ENCODE measurements at regions not wholly inside any gene's neighbourhood (a gene's known extent, or its start where the extent isn't known, plus 50 kb on each side); places are given as distances from the start of the nearest gene placed in this dataset.

DNA sequence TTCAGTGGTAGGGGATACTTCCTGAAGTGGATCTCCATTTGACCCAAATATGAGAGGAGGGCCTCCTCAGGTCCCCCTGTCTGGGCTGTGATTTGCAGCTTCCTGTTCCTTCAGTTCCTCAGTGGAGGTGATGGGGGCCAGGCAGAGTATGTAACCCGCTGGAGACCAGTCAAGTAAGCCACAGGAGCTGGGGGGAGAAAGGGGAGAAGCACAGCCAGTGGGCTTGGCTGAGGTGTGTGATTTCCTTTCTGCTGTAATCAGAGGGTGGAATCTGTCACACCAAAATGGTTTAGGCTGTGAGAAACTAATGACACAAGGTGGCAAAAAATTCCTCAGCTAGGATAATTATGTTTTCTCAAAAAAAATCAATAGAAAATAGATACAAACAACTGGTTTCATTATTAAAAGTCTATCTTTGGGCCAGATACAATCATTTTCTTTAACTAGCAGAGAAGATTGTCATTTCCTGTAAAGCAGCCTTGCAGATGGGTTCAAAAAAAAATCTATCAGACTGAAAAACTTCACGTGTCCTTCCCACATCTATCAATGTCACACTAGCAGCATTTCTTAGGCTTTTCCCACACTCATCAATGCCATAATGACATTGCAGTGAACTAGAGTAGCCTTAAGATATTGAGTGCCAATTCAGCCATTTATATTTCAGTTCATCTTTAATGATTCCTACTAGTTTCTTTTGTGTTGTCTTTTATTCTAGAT lies 1660.3 kb downstream of the EFNB2 start:
- Histone ChIP-seq H4K20me1 (replicated peaks; ENCODE audit: insufficient read depth) (no peaks in the 10 kb centered on the region), H3K4me1 (ENCODE audit: insufficient read depth) (no peaks in the 10 kb centered on the region), H3K79me2 (replicated peaks; ENCODE audit: insufficient read depth) (no peaks in the 10 kb centered on the region), H3K27ac (ENCODE audit: low read depth) (no peak overlapping the region), H3K9me2 (ENCODE audit: insufficient read depth) (no peaks in the 10 kb centered on the region), H3F3A (replicated peaks; ENCODE audit: low read depth) (no peaks in the 10 kb centered on the region), H3K36me3 (ENCODE audit: insufficient read depth) (no peaks in the 10 kb centered on the region), H3K4me3 (no peak overlapping the region), H3K27me3 (ENCODE audit: insufficient read depth) (no peaks in the 10 kb centered on the region), H2AFZ (0 out of 2 replicates have a peak overlapping the region, but pooled peaks have one; percentile 7), H3K4me2 (no peak overlapping the region)
- no peak for TF ChIP-seq STAT1 (IDR thresholded peaks at IDR 0.05; ENCODE audit: unreplicated experiment)
- DNase-seq (ENCODE audit: low spot score) (peak; percentile 14), ATAC-seq (no peak)
- 0 out of 3 replicates have a peak, but pooled peaks cover 3% of the 10 kb centered on the region for H3K4me1 Mint-ChIP-seq
- no peaks in the 10 kb centered on the region for H3K9me3 Mint-ChIP-seq
- H3K27ac Mint-ChIP-seq: no peak overlapping the region
- H3K36me3 Mint-ChIP-seq (ENCODE audit: low read depth): no peaks in the 10 kb centered on the region
- H3K27me3 Mint-ChIP-seq (ENCODE audit: insufficient read depth, low read depth, poor library complexity): peaks cover 4% of the 10 kb centered on the region
- H3K4me3 Mint-ChIP-seq: no peak overlapping the region

GRCh38 chr13:104872153-104872552 lies 1663.3 kb downstream of the EFNB2 start:
- no peaks in the 10 kb centered on the region; the same call in 2 of the 3 replicates for H3K9me3 Mint-ChIP-seq
- Histone ChIP-seq H3K27ac (ENCODE audit: low read depth) (no peak overlapping the region), H3K79me2 (replicated peaks; ENCODE audit: insufficient read depth) (no peaks in the 10 kb centered on the region), H3K4me1 (ENCODE audit: insufficient read depth) (no peaks in the 10 kb centered on the region), H2AFZ (no peak overlapping the region), H3F3A (replicated peaks; ENCODE audit: low read depth) (no peaks in the 10 kb centered on the region), H4K20me1 (replicated peaks; ENCODE audit: insufficient read depth) (no peaks in the 10 kb centered on the region), H3K4me2 (no peak overlapping the region), H3K9me2 (ENCODE audit: insufficient read depth) (no peaks in the 10 kb centered on the region), H3K4me3 (no peak overlapping the region), H3K36me3 (ENCODE audit: insufficient read depth) (no peaks in the 10 kb centered on the region), H3K27me3 (ENCODE audit: insufficient read depth) (no peaks in the 10 kb centered on the region)
- ATAC-seq (peak; percentile 71), DNase-seq (ENCODE audit: low spot score) (peak; percentile 3)
- H3K4me1 Mint-ChIP-seq: 0 out of 3 replicates have a peak, but pooled peaks cover 3% of the 10 kb centered on the region
- no peaks in the 10 kb centered on the region for H3K27me3 Mint-ChIP-seq (ENCODE audit: insufficient read depth, low read depth, poor library complexity)
- H3K36me3 Mint-ChIP-seq (ENCODE audit: low read depth): no peaks in the 10 kb centered on the region
- H3K4me3 Mint-ChIP-seq: no peak overlapping the region
- H3K27ac Mint-ChIP-seq: no peak overlapping the region
- no peak for TF ChIP-seq STAT1 (IDR thresholded peaks at IDR 0.05; ENCODE audit: unreplicated experiment)
- TF ChIP-seq, protein P1, sequence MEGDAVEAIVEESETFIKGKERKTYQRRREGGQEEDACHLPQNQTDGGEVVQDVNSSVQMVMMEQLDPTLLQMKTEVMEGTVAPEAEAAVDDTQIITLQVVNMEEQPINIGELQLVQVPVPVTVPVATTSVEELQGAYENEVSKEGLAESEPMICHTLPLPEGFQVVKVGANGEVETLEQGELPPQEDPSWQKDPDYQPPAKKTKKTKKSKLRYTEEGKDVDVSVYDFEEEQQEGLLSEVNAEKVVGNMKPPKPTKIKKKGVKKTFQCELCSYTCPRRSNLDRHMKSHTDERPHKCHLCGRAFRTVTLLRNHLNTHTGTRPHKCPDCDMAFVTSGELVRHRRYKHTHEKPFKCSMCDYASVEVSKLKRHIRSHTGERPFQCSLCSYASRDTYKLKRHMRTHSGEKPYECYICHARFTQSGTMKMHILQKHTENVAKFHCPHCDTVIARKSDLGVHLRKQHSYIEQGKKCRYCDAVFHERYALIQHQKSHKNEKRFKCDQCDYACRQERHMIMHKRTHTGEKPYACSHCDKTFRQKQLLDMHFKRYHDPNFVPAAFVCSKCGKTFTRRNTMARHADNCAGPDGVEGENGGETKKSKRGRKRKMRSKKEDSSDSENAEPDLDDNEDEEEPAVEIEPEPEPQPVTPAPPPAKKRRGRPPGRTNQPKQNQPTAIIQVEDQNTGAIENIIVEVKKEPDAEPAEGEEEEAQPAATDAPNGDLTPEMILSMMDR (conservative IDR thresholded peaks at IDR 0.05; ENCODE audit: low read depth in 2 of 2): no peak
- TF ChIP-seq EZH2 (IDR thresholded peaks at IDR 0.05; ENCODE audit: low read depth, unreplicated experiment): no peak
- no peak for TF ChIP-seq NANOG (IDR thresholded peaks at IDR 0.05; ENCODE audit: borderline replicate concordance)
- TF ChIP-seq, protein P2, sequence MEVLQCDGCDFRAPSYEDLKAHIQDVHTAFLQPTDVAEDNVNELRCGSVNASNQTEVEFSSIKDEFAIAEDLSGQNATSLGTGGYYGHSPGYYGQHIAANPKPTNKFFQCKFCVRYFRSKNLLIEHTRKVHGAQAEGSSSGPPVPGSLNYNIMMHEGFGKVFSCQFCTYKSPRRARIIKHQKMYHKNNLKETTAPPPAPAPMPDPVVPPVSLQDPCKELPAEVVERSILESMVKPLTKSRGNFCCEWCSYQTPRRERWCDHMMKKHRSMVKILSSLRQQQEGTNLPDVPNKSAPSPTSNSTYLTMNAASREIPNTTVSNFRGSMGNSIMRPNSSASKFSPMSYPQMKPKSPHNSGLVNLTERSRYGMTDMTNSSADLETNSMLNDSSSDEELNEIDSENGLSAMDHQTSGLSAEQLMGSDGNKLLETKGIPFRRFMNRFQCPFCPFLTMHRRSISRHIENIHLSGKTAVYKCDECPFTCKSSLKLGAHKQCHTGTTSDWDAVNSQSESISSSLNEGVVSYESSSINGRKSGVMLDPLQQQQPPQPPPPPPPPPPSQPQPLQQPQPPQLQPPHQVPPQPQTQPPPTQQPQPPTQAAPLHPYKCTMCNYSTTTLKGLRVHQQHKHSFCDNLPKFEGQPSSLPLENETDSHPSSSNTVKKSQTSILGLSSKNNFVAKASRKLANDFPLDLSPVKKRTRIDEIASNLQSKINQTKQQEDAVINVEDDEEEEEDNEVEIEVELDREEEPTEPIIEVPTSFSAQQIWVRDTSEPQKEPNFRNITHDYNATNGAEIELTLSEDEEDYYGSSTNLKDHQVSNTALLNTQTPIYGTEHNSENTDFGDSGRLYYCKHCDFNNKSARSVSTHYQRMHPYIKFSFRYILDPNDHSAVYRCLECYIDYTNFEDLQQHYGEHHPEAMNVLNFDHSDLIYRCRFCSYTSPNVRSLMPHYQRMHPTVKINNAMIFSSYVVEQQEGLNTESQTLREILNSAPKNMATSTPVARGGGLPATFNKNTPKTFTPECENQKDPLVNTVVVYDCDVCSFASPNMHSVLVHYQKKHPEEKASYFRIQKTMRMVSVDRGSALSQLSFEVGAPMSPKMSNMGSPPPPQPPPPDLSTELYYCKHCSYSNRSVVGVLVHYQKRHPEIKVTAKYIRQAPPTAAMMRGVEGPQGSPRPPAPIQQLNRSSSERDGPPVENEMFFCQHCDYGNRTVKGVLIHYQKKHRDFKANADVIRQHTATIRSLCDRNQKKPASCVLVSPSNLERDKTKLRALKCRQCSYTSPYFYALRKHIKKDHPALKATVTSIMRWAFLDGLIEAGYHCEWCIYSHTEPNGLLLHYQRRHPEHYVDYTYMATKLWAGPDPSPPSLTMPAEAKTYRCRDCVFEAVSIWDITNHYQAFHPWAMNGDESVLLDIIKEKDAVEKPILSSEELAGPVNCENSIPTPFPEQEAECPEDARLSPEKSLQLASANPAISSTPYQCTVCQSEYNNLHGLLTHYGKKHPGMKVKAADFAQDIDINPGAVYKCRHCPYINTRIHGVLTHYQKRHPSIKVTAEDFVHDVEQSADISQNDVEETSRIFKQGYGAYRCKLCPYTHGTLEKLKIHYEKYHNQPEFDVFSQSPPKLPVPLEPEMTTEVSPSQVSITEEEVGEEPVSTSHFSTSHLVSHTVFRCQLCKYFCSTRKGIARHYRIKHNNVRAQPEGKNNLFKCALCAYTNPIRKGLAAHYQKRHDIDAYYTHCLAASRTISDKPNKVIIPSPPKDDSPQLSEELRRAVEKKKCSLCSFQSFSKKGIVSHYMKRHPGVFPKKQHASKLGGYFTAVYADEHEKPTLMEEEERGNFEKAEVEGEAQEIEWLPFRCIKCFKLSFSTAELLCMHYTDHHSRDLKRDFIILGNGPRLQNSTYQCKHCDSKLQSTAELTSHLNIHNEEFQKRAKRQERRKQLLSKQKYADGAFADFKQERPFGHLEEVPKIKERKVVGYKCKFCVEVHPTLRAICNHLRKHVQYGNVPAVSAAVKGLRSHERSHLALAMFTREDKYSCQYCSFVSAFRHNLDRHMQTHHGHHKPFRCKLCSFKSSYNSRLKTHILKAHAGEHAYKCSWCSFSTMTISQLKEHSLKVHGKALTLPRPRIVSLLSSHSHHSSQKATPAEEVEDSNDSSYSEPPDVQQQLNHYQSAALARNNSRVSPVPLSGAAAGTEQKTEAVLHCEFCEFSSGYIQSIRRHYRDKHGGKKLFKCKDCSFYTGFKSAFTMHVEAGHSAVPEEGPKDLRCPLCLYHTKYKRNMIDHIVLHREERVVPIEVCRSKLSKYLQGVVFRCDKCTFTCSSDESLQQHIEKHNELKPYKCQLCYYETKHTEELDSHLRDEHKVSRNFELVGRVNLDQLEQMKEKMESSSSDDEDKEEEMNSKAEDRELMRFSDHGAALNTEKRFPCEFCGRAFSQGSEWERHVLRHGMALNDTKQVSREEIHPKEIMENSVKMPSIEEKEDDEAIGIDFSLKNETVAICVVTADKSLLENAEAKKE (CRISPR knock-in tag; IDR thresholded peaks at IDR 0.05): no peak
- no peak for TF ChIP-seq EZH2phosphoT487 (IDR thresholded peaks at IDR 0.05; ENCODE audit: unreplicated experiment)

Measured in GM23338 (cell line).